Astrocyte (in vitro differentiated cells and primary cell): ENCODE measurements at regions not wholly inside any gene's neighbourhood (a gene's known extent, or its start where the extent isn't known, plus 50 kb on each side); places are given as distances from the start of the nearest gene placed in this dataset.

Experiments used
- DNase-seq: peaks from one replicate; pipeline ENCODE4 v3.0.0-alpha.2; 2010; ENCODE audit warnings: low read depth
- FAIRE-seq: peaks from 2 replicates; lab custom pipeline; 2011; peaks lifted over from hg19 to GRCh38; lab: Jason Lieb, UNC
- H2AFZ ChIP-seq: 2 replicates; pipeline ENCODE4 v1.6.0; 2012; ENCODE audit warnings: low read depth, low read length, inconsistent platforms
- H3K27ac ChIP-seq: 2 replicates; pipeline ENCODE4 v1.5.1; 2011; ENCODE audit warnings: low read depth, low read length, inconsistent platforms
- H3K27me3 ChIP-seq: 2 replicates; pipeline ENCODE4 v1.6.0; 2011; ENCODE audit warnings: low read length, inconsistent platforms; ENCODE audit not compliant: insufficient read depth
- H3K36me3 ChIP-seq: 2 replicates; pipeline ENCODE4 v1.5.1; 2011; ENCODE audit warnings: low read length, inconsistent platforms; ENCODE audit not compliant: insufficient read depth
- H3K4me1 ChIP-seq: 2 replicates; pipeline ENCODE4 v1.5.1; 2011; ENCODE audit warnings: low read length, inconsistent platforms; ENCODE audit not compliant: insufficient read depth
- H3K4me2 ChIP-seq: 2 replicates; pipeline ENCODE4 v1.6.0; 2012; ENCODE audit warnings: low read length, inconsistent platforms
- H3K4me3 ChIP-seq: 2 replicates; pipeline ENCODE4 v1.5.1; 2011; ENCODE audit warnings: low read depth, mild to moderate bottlenecking, low read length, inconsistent platforms; ENCODE audit not compliant: insufficient read depth
- H3K79me2 ChIP-seq: 2 replicates; pipeline ENCODE4 v1.6.0; 2012; ENCODE audit warnings: mild to moderate bottlenecking, low read length, inconsistent platforms; ENCODE audit not compliant: insufficient read depth
- H3K9ac ChIP-seq: 2 replicates; pipeline ENCODE4 v1.6.0; 2012; ENCODE audit warnings: mild to moderate bottlenecking, low read length, inconsistent platforms
- H3K9me3 ChIP-seq: 2 replicates; pipeline ENCODE4 v1.5.1; 2012; ENCODE audit warnings: low read depth, mild to moderate bottlenecking, low read length, inconsistent platforms; ENCODE audit not compliant: insufficient read depth
- H4K20me1 ChIP-seq: 2 replicates; pipeline ENCODE4 v1.6.0; 2012; ENCODE audit warnings: low read length, inconsistent platforms; ENCODE audit not compliant: insufficient read depth
- H3K27ac Mint-ChIP-seq: one replicate; pipeline ENCODE4 v1.8.0; 2021; ENCODE audit warnings: mild to moderate bottlenecking, mixed read lengths; ENCODE audit not compliant: unreplicated experiment
- H3K27me3 Mint-ChIP-seq: one replicate; pipeline ENCODE4 v1.8.0; 2021; ENCODE audit warnings: low read depth, mixed read lengths; ENCODE audit not compliant: unreplicated experiment
- H3K36me3 Mint-ChIP-seq: one replicate; pipeline ENCODE4 v1.8.0; 2021; ENCODE audit warnings: low read depth, mixed read lengths; ENCODE audit not compliant: unreplicated experiment
- H3K4me1 Mint-ChIP-seq: one replicate; pipeline ENCODE4 v1.8.0; 2021; ENCODE audit warnings: low read depth, mixed read lengths; ENCODE audit not compliant: unreplicated experiment
- H3K4me3 Mint-ChIP-seq: one replicate; pipeline ENCODE4 v1.8.0; 2021; ENCODE audit warnings: mild to moderate bottlenecking, moderate library complexity, mixed read lengths; ENCODE audit not compliant: unreplicated experiment
- H3K9me3 Mint-ChIP-seq: one replicate; pipeline ENCODE4 v1.8.0; 2021; ENCODE audit warnings: mild to moderate bottlenecking, mixed read lengths; ENCODE audit not compliant: unreplicated experiment
- EZH2 ChIP-seq: IDR thresholded peaks from 2 replicates; pipeline ENCODE4 v1.6.1; 2012; ENCODE audit warnings: mild to moderate bottlenecking, low read length, inconsistent platforms; ENCODE audit not compliant: insufficient read depth
- TF ChIP-seq, protein P1 (sequence below): IDR thresholded peaks from 2 replicates; pipeline ENCODE4 v1.5.1; 2011; ENCODE audit warnings: low read depth, mild to moderate bottlenecking, inconsistent platforms, low read length, moderate library complexity; ENCODE audit not compliant: insufficient read depth

DNA sequence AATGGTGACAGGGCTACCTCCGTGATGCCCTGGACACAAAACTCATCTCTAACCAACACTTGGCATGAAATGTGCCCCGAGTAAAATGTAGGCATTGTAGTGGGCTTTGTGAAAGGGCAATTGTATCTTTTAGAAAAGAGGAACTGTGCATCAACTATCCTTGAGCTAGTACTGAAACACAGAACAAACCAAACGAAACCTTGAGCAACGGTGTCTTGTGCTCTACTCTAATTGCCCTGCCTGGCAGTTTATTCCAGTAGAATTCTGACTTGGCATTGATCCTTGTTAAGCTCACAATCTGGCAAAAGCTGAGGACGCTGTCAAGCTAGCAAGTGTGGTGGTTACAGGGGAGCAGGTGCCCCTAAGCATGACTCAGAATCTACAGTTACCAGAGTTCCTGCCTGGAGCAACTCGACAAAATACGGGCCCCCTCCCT, 707.1 kb upstream of the SPRY2 start:
- Histone ChIP-seq H3K4me3 (no peak overlapping the region), H3K4me1 (no peaks in the 10 kb centered on the region), H3K79me2 (no peaks in the 10 kb centered on the region), H3K9me3 (no peaks in the 10 kb centered on the region), H3K4me2 (no peak overlapping the region), H2AFZ (no peak overlapping the region), H3K9ac (no peak overlapping the region), H3K27me3 (no peaks in the 10 kb centered on the region), H4K20me1 (no peaks in the 10 kb centered on the region), H3K36me3 (no peaks in the 10 kb centered on the region), H3K27ac (no peak overlapping the region)
- Mint-ChIP-seq H3K4me3 (no peak overlapping the region), H3K27me3 (no peaks in the 10 kb centered on the region), H3K27ac (no peak overlapping the region), H3K36me3 (no peaks in the 10 kb centered on the region), H3K9me3 (no peaks in the 10 kb centered on the region), H3K4me1 (no peaks in the 10 kb centered on the region)
- FAIRE-seq (no peak), DNase-seq (no peak)
- TF ChIP-seq, protein P1, sequence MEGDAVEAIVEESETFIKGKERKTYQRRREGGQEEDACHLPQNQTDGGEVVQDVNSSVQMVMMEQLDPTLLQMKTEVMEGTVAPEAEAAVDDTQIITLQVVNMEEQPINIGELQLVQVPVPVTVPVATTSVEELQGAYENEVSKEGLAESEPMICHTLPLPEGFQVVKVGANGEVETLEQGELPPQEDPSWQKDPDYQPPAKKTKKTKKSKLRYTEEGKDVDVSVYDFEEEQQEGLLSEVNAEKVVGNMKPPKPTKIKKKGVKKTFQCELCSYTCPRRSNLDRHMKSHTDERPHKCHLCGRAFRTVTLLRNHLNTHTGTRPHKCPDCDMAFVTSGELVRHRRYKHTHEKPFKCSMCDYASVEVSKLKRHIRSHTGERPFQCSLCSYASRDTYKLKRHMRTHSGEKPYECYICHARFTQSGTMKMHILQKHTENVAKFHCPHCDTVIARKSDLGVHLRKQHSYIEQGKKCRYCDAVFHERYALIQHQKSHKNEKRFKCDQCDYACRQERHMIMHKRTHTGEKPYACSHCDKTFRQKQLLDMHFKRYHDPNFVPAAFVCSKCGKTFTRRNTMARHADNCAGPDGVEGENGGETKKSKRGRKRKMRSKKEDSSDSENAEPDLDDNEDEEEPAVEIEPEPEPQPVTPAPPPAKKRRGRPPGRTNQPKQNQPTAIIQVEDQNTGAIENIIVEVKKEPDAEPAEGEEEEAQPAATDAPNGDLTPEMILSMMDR, result no peak
- no peak for TF ChIP-seq EZH2

DNA sequence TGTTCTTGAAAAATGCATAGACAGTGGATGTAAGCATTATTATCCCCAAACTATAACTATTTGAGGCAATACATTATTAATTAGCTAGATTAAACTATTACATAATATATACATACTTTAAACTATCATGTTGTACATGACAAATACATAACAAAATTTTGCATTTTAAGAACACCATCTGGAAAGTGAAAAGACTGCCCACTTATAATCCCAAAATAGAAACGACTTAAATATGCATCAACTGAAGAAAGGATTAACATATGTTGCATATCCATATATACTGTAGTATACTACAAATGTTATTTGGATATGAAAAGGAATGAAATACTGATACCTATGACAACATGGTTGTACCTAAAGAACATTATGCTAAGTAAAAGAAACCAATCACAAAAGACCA, 700.8 kb upstream of the SPRY2 start:
- H3K27ac ChIP-seq, result no peak overlapping the region
- peaks cover 2% of the 10 kb centered on the region for H3K9me3 ChIP-seq
- Mint-ChIP-seq H3K4me3 (no peak overlapping the region), H3K27ac (no peak overlapping the region), H3K9me3 (no peaks in the 10 kb centered on the region), H3K27me3 (no peaks in the 10 kb centered on the region), H3K36me3 (peaks cover 2% of the 10 kb centered on the region), H3K4me1 (no peaks in the 10 kb centered on the region)
- no peaks in the 10 kb centered on the region for H3K79me2 ChIP-seq
- DNase-seq, result no peak
- H4K20me1 ChIP-seq, result no peaks in the 10 kb centered on the region
- no peaks in the 10 kb centered on the region for H3K36me3 ChIP-seq
- no peak overlapping the region for H3K4me3 ChIP-seq
- H3K4me1 ChIP-seq, result no peaks in the 10 kb centered on the region
- FAIRE-seq, result no peak
- no peak overlapping the region for H3K4me2 ChIP-seq
- no peak overlapping the region for H2AFZ ChIP-seq
- TF ChIP-seq, protein P1, result no peak
- no peak for TF ChIP-seq EZH2
- H3K27me3 ChIP-seq, result no peaks in the 10 kb centered on the region
- no peak overlapping the region for H3K9ac ChIP-seq

DNA sequence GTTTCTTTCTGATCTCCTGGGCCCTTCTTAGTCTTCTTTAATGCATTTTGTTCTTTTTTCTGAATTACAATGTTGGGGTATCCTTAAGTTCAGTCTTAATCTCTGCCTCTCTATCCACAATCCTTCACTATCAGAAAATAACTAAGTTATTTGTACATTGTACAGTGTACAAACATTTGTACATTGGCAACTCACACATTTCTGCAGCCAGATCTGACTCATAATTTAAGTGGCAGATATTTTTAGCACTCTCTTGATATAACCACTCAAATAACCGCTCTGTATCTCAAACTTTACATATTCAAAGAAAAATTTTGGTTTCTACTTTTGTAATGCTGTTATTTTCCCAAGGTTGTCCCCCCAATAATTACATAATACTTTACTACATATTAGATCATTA, 691.1 kb upstream of the SPRY2 start:
- Mint-ChIP-seq H3K27me3 (no peaks in the 10 kb centered on the region), H3K36me3 (no peaks in the 10 kb centered on the region), H3K4me1 (no peaks in the 10 kb centered on the region), H3K27ac (no peak overlapping the region), H3K9me3 (peaks cover 2% of the 10 kb centered on the region), H3K4me3 (no peak overlapping the region)
- H3K4me2 ChIP-seq, result no peak overlapping the region
- FAIRE-seq, result no peak
- H2AFZ ChIP-seq, result no peak overlapping the region
- DNase-seq, result no peak
- TF ChIP-seq, protein P1, result no peak
- TF ChIP-seq EZH2, result no peak
- H3K27ac ChIP-seq, result no peak overlapping the region
- H3K79me2 ChIP-seq, result no peaks in the 10 kb centered on the region
- H3K9me3 ChIP-seq, result no peaks in the 10 kb centered on the region
- no peaks in the 10 kb centered on the region for H3K36me3 ChIP-seq
- no peak overlapping the region for H3K4me3 ChIP-seq
- no peaks in the 10 kb centered on the region for H4K20me1 ChIP-seq
- no peaks in the 10 kb centered on the region for H3K27me3 ChIP-seq
- no peaks in the 10 kb centered on the region for H3K4me1 ChIP-seq
- H3K9ac ChIP-seq, result no peak overlapping the region
